ENCODE measurements at regions not wholly inside any gene's neighbourhood (a gene's known extent, or its start where the extent isn't known, plus 50 kb on each side); places are given as distances from the start of the nearest gene placed in this dataset.

GRCh38 chr10:4645836-4646235 lies 180.2 kb upstream of the AKR1E2 start:
- Mint-ChIP-seq H3K9me3 (ENCODE audit: unreplicated experiment) (no peaks in the 10 kb centered on the region), H3K27me3 (ENCODE audit: unreplicated experiment) (no peaks in the 10 kb centered on the region), H3K36me3 (ENCODE audit: low read depth, unreplicated experiment) (no peaks in the 10 kb centered on the region), H3K27ac (ENCODE audit: unreplicated experiment) (peak overlapping the region; percentile 85), H3K4me3 (ENCODE audit: unreplicated experiment) (no peak overlapping the region), H3K4me1 (ENCODE audit: unreplicated experiment) (peaks cover 20% of the 10 kb centered on the region)
- TF ChIP-seq, protein P1, sequence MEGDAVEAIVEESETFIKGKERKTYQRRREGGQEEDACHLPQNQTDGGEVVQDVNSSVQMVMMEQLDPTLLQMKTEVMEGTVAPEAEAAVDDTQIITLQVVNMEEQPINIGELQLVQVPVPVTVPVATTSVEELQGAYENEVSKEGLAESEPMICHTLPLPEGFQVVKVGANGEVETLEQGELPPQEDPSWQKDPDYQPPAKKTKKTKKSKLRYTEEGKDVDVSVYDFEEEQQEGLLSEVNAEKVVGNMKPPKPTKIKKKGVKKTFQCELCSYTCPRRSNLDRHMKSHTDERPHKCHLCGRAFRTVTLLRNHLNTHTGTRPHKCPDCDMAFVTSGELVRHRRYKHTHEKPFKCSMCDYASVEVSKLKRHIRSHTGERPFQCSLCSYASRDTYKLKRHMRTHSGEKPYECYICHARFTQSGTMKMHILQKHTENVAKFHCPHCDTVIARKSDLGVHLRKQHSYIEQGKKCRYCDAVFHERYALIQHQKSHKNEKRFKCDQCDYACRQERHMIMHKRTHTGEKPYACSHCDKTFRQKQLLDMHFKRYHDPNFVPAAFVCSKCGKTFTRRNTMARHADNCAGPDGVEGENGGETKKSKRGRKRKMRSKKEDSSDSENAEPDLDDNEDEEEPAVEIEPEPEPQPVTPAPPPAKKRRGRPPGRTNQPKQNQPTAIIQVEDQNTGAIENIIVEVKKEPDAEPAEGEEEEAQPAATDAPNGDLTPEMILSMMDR (IDR thresholded peaks at IDR 0.05; ENCODE audit: unreplicated experiment) = no peak
- no peak for DNase-seq (ENCODE audit: low spot score)

- Mint-ChIP-seq H3K4me1 (ENCODE audit: unreplicated experiment) (peaks cover 8% of the 10 kb centered on the region), H3K27ac (ENCODE audit: unreplicated experiment) (no peak overlapping the region), H3K4me3 (ENCODE audit: unreplicated experiment) (no peak overlapping the region), H3K9me3 (ENCODE audit: unreplicated experiment) (no peaks in the 10 kb centered on the region), H3K27me3 (ENCODE audit: unreplicated experiment) (no peaks in the 10 kb centered on the region), H3K36me3 (ENCODE audit: low read depth, unreplicated experiment) (no peaks in the 10 kb centered on the region)
- TF ChIP-seq, protein P1 (IDR thresholded peaks at IDR 0.05; ENCODE audit: unreplicated experiment) = no peak
- DNase-seq (ENCODE audit: low spot score) = no peak
Measured at GRCh38 chr10:4643471-4643870, 182.5 kb upstream of the AKR1E2 start.

- Mint-ChIP-seq H3K4me1 (ENCODE audit: unreplicated experiment) (no peaks in the 10 kb centered on the region), H3K9me3 (ENCODE audit: unreplicated experiment) (no peaks in the 10 kb centered on the region), H3K27me3 (ENCODE audit: unreplicated experiment) (no peaks in the 10 kb centered on the region), H3K27ac (ENCODE audit: unreplicated experiment) (no peak overlapping the region), H3K36me3 (ENCODE audit: low read depth, unreplicated experiment) (no peaks in the 10 kb centered on the region), H3K4me3 (ENCODE audit: unreplicated experiment) (no peak overlapping the region)
- TF ChIP-seq, protein P1 (IDR thresholded peaks at IDR 0.05; ENCODE audit: unreplicated experiment) = no peak
- no peak for DNase-seq (ENCODE audit: low spot score)
Measured at GRCh38 chr10:4639960-4640359, 186.0 kb upstream of the AKR1E2 start.

- no peak overlapping the region for H3K4me3 Mint-ChIP-seq (ENCODE audit: unreplicated experiment)
- no peaks in the 10 kb centered on the region for H3K9me3 Mint-ChIP-seq (ENCODE audit: unreplicated experiment)
- TF ChIP-seq, protein P1 (IDR thresholded peaks at IDR 0.05; ENCODE audit: unreplicated experiment) = no peak
- no peaks in the 10 kb centered on the region for H3K36me3 Mint-ChIP-seq (ENCODE audit: low read depth, unreplicated experiment)
- no peak overlapping the region for H3K27ac Mint-ChIP-seq (ENCODE audit: unreplicated experiment)
- no peak for DNase-seq (ENCODE audit: low spot score)
- no peaks in the 10 kb centered on the region for H3K4me1 Mint-ChIP-seq (ENCODE audit: unreplicated experiment)
- H3K27me3 Mint-ChIP-seq (ENCODE audit: unreplicated experiment) = no peaks in the 10 kb centered on the region
Measured at GRCh38 chr10:4638099-4638498, 187.9 kb upstream of the AKR1E2 start.

- no peak overlapping the region for H3K4me3 Mint-ChIP-seq (ENCODE audit: unreplicated experiment)
- no peaks in the 10 kb centered on the region for H3K27me3 Mint-ChIP-seq (ENCODE audit: unreplicated experiment)
- TF ChIP-seq, protein P1 (IDR thresholded peaks at IDR 0.05; ENCODE audit: unreplicated experiment) = no peak
- H3K36me3 Mint-ChIP-seq (ENCODE audit: low read depth, unreplicated experiment) = no peaks in the 10 kb centered on the region
- DNase-seq (ENCODE audit: low spot score) = no peak
- H3K4me1 Mint-ChIP-seq (ENCODE audit: unreplicated experiment) = no peaks in the 10 kb centered on the region
- no peak overlapping the region for H3K27ac Mint-ChIP-seq (ENCODE audit: unreplicated experiment)
- H3K9me3 Mint-ChIP-seq (ENCODE audit: unreplicated experiment) = no peaks in the 10 kb centered on the region
Measured at GRCh38 chr10:4637657-4638056, 188.3 kb upstream of the AKR1E2 start.

Data from endothelial cell (in vitro differentiated cells).